WTC11 (cell line): ENCODE measurements at regions not wholly inside any gene's neighbourhood (a gene's known extent, or its start where the extent isn't known, plus 50 kb on each side); places are given as distances from the start of the nearest gene placed in this dataset.

Experiments used
- ATAC-seq: fragments of 200-7000 bp; cut with Tn5 transposase; 2 replicates; pipeline ENCODE4 v1.10.0; 2021; ENCODE audit warnings: mild to moderate bottlenecking, moderate library complexity
- CTCF ChIA-PET: fragments of 300-600 bp; sonication (Branson Sonifier 250); formaldehyde crosslinking; loops from one replicate; lab custom pipeline; 2021; ENCODE audit warnings: antibody characterized with exemption; lab: Charles Lee
- POLR2A ChIA-PET: fragments of 350-600 bp; sonication (Branson Sonifier 250); formaldehyde crosslinking; loops from one replicate; lab custom pipeline; 2021; ENCODE audit warnings: antibody characterized with exemption; lab: Charles Lee
- DNase-seq: peaks from one replicate; pipeline ENCODE4 v3.0.0; 2021; ENCODE audit warnings: low spot score
- H3K27ac Mint-ChIP-seq: 2 replicates; pipeline ENCODE4 v1.8.0; 2021; ENCODE audit warnings: mixed read lengths
- H3K27me3 Mint-ChIP-seq: 2 replicates; pipeline ENCODE4 v1.8.0; 2021; ENCODE audit warnings: low read depth, mild to moderate bottlenecking, moderate library complexity, mixed read lengths
- H3K36me3 Mint-ChIP-seq: 2 replicates; pipeline ENCODE4 v1.8.0; 2021; ENCODE audit warnings: mixed read lengths
- H3K4me1 Mint-ChIP-seq: 2 replicates; pipeline ENCODE4 v1.8.0; 2022; ENCODE audit warnings: mixed read lengths
- H3K4me3 Mint-ChIP-seq: 2 replicates; pipeline ENCODE4 v1.8.0; 2021; ENCODE audit warnings: mild to moderate bottlenecking, moderate library complexity, mixed read lengths
- H3K9me3 Mint-ChIP-seq: 2 replicates; pipeline ENCODE4 v1.8.0; 2021; ENCODE audit warnings: mixed read lengths
- ARID4B ChIP-seq: sonication (generic); formaldehyde crosslinking; IDR thresholded peaks from 2 replicates; pipeline ENCODE4 v1.8.0; 2023; ENCODE audit warnings: missing genetic modification reagents, mild to moderate bottlenecking, borderline replicate concordance
- CREM ChIP-seq: sonication (generic); formaldehyde crosslinking; IDR thresholded peaks from 2 replicates; pipeline ENCODE4 v1.8.1; 2022; ENCODE audit warnings: mild to moderate bottlenecking, missing genetic modification reagents, moderate library complexity
- E2F5 ChIP-seq: sonication (generic); formaldehyde crosslinking; IDR thresholded peaks from 2 replicates; pipeline ENCODE4 v1.8.1; 2022; ENCODE audit warnings: mild to moderate bottlenecking, moderate library complexity, missing genetic modification reagents
- ERG ChIP-seq: fragments of 250-450 bp; sonication (Bioruptor Pico); IDR thresholded peaks from 2 replicates; pipeline ENCODE4 v1.8.0; 2021; ENCODE audit warnings: mild to moderate bottlenecking
- ESRRA ChIP-seq: sonication (generic); formaldehyde crosslinking; IDR thresholded peaks from 2 replicates; pipeline ENCODE4 v1.8.1; 2022; ENCODE audit warnings: mild to moderate bottlenecking, missing genetic modification reagents, borderline replicate concordance
- FOXP1 ChIP-seq: sonication (generic); formaldehyde crosslinking; IDR thresholded peaks from 2 replicates; pipeline ENCODE4 v1.8.0; 2022; ENCODE audit warnings: missing genetic modification reagents, mild to moderate bottlenecking, moderate library complexity, borderline replicate concordance
- GABPB1 ChIP-seq: sonication (generic); formaldehyde crosslinking; IDR thresholded peaks from 2 replicates; pipeline ENCODE4 v1.8.1; 2023; ENCODE audit warnings: mild to moderate bottlenecking, missing genetic modification reagents
- GRHL2 ChIP-seq: fragments of 250-450 bp; sonication (Bioruptor Pico); IDR thresholded peaks from 2 replicates; pipeline ENCODE4 v1.8.0; 2022; ENCODE audit warnings: mild to moderate bottlenecking, moderate library complexity; ENCODE audit not compliant: insufficient replicate concordance, severe bottlenecking
- IRF1 ChIP-seq: sonication (generic); formaldehyde crosslinking; IDR thresholded peaks from 2 replicates; pipeline ENCODE4 v1.8.0; 2023; ENCODE audit warnings: missing genetic modification reagents
- MLX ChIP-seq: sonication (generic); formaldehyde crosslinking; IDR thresholded peaks from 2 replicates; pipeline ENCODE4 v1.8.1; 2023; ENCODE audit warnings: mild to moderate bottlenecking, missing genetic modification reagents, moderate library complexity
- RORB ChIP-seq: fragments of 250-450 bp; sonication (Bioruptor Pico); IDR thresholded peaks from 2 replicates; pipeline ENCODE4 v1.9.0; 2021; ENCODE audit warnings: mild to moderate bottlenecking
- SMAD3 ChIP-seq: sonication (generic); formaldehyde crosslinking; IDR thresholded peaks from 2 replicates; pipeline ENCODE4 v1.8.0; 2022; ENCODE audit warnings: missing genetic modification reagents, mild to moderate bottlenecking, borderline replicate concordance
- SOX15 ChIP-seq: fragments of 250-450 bp; sonication (Bioruptor Pico); IDR thresholded peaks from 2 replicates; pipeline ENCODE4 v1.9.0; 2021; ENCODE audit warnings: mild to moderate bottlenecking
- TEAD1 ChIP-seq: sonication (generic); formaldehyde crosslinking; IDR thresholded peaks from 2 replicates; pipeline ENCODE4 v1.8.0; 2022; ENCODE audit warnings: mild to moderate bottlenecking, missing genetic modification reagents
- USF2 ChIP-seq: sonication (generic); formaldehyde crosslinking; IDR thresholded peaks from 2 replicates; pipeline ENCODE4 v1.8.1; 2023; ENCODE audit warnings: mild to moderate bottlenecking, missing genetic modification reagents, moderate library complexity
- ZBTB21 ChIP-seq: sonication (generic); formaldehyde crosslinking; IDR thresholded peaks from 2 replicates; pipeline ENCODE4 v1.8.1; 2023; ENCODE audit warnings: mild to moderate bottlenecking, missing genetic modification reagents, borderline replicate concordance
- ZNF425 ChIP-seq: fragments of 250-450 bp; sonication (Bioruptor Pico); conservative IDR thresholded peaks from 2 replicates; pipeline ENCODE4 v1.9.0; 2021; ENCODE audit warnings: mild to moderate bottlenecking
- ZNF512 ChIP-seq: sonication (generic); formaldehyde crosslinking; IDR thresholded peaks from 2 replicates; pipeline ENCODE4 v1.8.1; 2022; ENCODE audit warnings: missing genetic modification reagents, borderline replicate concordance

GRCh38 chr14:61636291-61636690 lies 59.0 kb upstream of the HIF1A start:
- Mint-ChIP-seq H3K27ac (no peak overlapping the region), H3K27me3 (no peaks in the 10 kb centered on the region; the same call in 1 of the 2 replicates), H3K36me3 (no peaks in the 10 kb centered on the region), H3K4me3 (no peak overlapping the region), H3K4me1 (no peaks in the 10 kb centered on the region), H3K9me3 (no peaks in the 10 kb centered on the region)
- DNase-seq (no peak), ATAC-seq (no peak)
- ChIA-PET POLR2A (no interaction called here), CTCF (no interaction called here)
- TF ChIP-seq FOXP1 (CRISPR knock-in tag) = no peak
- TF ChIP-seq ARID4B = no peak
- no peak for TF ChIP-seq SOX15
- TF ChIP-seq SMAD3 (CRISPR knock-in tag) = no peak
- TF ChIP-seq ZNF512 (CRISPR knock-in tag) = no peak
- TF ChIP-seq CREM (CRISPR knock-in tag) = no peak
- no peak for TF ChIP-seq GABPB1 (CRISPR knock-in tag)
- TF ChIP-seq ZNF425 = no peak
- no peak for TF ChIP-seq TEAD1 (CRISPR knock-in tag)
- no peak for TF ChIP-seq E2F5 (CRISPR knock-in tag)
- TF ChIP-seq ESRRA (CRISPR knock-in tag) = no peak
- TF ChIP-seq IRF1 (CRISPR knock-in tag) = no peak
- no peak for TF ChIP-seq ERG (CRISPR knock-in tag)
- TF ChIP-seq RORB (CRISPR knock-in tag) = no peak
- no peak for TF ChIP-seq ZBTB21 (CRISPR knock-in tag)
- no peak for TF ChIP-seq USF2
- TF ChIP-seq MLX = no peak
- no peak for TF ChIP-seq GRHL2 (CRISPR knock-in tag)
